ENCODE measurements at regions not wholly inside any gene's neighbourhood (a gene's known extent, or its start where the extent isn't known, plus 50 kb on each side); places are given as distances from the start of the nearest gene placed in this dataset.

DNA sequence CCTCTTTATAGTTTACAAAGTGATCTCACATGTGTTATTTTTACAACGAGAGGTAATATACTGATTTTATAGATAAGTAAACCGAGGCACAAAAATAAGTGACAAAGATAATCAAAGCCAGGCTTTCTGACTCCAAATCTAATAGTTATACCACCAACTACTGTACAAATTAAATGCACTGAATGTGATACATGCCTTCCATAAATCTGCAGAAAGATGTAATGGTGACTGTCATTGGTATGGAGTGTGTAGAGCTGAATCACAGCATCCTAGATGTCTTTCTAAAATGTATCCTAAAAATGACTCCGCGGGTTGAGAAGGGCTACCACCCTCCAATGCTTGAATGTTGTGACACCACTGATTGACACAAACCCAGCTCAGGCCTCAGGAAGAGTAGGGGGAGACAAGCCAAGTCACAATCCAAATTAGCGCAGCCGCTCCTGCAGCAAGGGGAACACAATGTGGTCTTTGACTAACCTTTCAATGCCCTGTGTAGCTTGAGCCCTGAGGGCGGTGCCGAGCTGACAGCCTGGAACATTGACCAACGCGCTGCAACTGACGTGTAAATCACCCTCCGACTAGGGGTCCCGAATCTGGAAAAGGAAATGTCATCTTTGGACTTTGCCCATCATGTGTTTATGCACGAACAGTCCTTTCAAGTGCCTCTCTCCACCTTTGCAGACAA lies 136.8 kb downstream of the OLIG3 start:
- 72 to 77% methylated on average over 14 of the region's 14 CpGs for WGBS, 2 donors
- H3K27me3 ChIP-seq, result no peaks in the 10 kb centered on the region
- no peaks in the 10 kb centered on the region for H3K4me1 ChIP-seq
- no peak overlapping the region for H3K27ac ChIP-seq
- no peaks in the 10 kb centered on the region for H3K36me3 ChIP-seq (ENCODE audit: low read depth, missing control alignments)
- H3K9me3 ChIP-seq, result no peaks in the 10 kb centered on the region
- no peak for DNase-seq
- TF ChIP-seq, protein P1, sequence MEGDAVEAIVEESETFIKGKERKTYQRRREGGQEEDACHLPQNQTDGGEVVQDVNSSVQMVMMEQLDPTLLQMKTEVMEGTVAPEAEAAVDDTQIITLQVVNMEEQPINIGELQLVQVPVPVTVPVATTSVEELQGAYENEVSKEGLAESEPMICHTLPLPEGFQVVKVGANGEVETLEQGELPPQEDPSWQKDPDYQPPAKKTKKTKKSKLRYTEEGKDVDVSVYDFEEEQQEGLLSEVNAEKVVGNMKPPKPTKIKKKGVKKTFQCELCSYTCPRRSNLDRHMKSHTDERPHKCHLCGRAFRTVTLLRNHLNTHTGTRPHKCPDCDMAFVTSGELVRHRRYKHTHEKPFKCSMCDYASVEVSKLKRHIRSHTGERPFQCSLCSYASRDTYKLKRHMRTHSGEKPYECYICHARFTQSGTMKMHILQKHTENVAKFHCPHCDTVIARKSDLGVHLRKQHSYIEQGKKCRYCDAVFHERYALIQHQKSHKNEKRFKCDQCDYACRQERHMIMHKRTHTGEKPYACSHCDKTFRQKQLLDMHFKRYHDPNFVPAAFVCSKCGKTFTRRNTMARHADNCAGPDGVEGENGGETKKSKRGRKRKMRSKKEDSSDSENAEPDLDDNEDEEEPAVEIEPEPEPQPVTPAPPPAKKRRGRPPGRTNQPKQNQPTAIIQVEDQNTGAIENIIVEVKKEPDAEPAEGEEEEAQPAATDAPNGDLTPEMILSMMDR (IDR thresholded peaks at IDR 0.05), result no peak
- TF ChIP-seq POLR2A (IDR thresholded peaks at IDR 0.05), result no peak
- intact Hi-C loops (cut with DNase I; ENCODE audit: low total_unique reads), result no loop called here
- H3K4me3 ChIP-seq, result no peak overlapping the region

DNA sequence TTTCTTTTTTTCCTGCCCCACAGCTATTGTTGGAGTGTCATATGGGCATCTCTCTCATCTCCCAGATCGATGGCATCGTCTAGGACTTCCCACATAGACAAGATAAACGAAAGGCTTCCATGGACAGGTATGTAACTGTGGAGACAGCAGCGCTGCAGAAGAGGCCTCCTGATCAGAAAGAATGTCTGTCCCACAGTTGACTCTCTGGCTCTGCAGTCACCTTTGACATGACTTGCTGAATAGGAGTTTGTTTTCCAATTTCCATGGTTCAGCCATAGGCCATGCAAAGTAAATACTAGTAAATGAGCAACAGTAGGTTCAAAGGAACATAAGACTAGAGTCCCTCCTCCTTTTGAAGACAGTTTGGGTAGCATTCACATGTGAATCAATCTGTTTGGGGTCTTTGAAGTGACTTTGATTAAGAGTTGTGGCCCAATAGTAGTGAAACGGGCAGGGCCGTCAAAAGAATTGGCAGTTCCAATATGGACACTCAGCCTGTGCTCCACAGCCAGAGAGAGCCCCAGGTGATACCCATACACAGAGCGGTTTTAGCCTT lies 134.7 kb upstream of the IFNGR1 start:
- no peak overlapping the region for H3K27ac ChIP-seq
- no peaks in the 10 kb centered on the region for H3K27me3 ChIP-seq
- intact Hi-C loops (cut with DNase I; ENCODE audit: low total_unique reads), result no loop called here
- WGBS, 2 donors, result 90% methylated on average over 7 of the region's 7 CpGs
- TF ChIP-seq POLR2A (IDR thresholded peaks at IDR 0.05), result no peak
- TF ChIP-seq, protein P1 (IDR thresholded peaks at IDR 0.05), result no peak
- H3K36me3 ChIP-seq (ENCODE audit: low read depth, missing control alignments), result no peaks in the 10 kb centered on the region
- no peak for DNase-seq
- no peaks in the 10 kb centered on the region for H3K9me3 ChIP-seq
- H3K4me1 ChIP-seq, result peaks cover 6% of the 10 kb centered on the region
- H3K4me3 ChIP-seq, result no peak overlapping the region

DNA sequence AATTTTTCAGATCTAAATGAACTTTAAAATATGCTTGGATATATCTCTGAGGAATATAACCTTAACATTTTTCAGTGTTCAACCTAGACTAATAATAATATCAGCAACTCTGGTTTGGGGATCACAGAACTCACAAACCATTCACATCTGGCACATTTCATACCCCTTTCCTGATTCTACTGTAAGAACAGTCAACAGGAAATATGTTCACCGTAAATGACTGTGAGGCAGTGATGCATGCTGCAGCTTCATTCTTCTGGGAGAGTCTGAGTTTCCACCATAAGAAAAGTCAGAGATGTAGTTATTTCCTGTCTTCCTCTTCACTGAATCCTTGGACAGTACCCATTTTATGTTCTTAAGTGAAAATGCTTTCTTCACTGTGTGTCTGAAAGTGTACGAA lies 134.2 kb upstream of the IFNGR1 start:
- no peak overlapping the region for H3K4me3 ChIP-seq
- intact Hi-C loops (cut with DNase I; ENCODE audit: low total_unique reads), result no loop called here
- peaks cover 6% of the 10 kb centered on the region for H3K4me1 ChIP-seq
- H3K27ac ChIP-seq, result no peak overlapping the region
- H3K36me3 ChIP-seq (ENCODE audit: low read depth, missing control alignments), result no peaks in the 10 kb centered on the region
- no peaks in the 10 kb centered on the region for H3K9me3 ChIP-seq
- DNase-seq, result no peak
- no peaks in the 10 kb centered on the region for H3K27me3 ChIP-seq
- TF ChIP-seq, protein P1 (IDR thresholded peaks at IDR 0.05), result no peak
- TF ChIP-seq POLR2A (IDR thresholded peaks at IDR 0.05), result no peak
- WGBS, 2 donors, result 84 to 89% methylated on average over 2 of the region's 2 CpGs

DNA sequence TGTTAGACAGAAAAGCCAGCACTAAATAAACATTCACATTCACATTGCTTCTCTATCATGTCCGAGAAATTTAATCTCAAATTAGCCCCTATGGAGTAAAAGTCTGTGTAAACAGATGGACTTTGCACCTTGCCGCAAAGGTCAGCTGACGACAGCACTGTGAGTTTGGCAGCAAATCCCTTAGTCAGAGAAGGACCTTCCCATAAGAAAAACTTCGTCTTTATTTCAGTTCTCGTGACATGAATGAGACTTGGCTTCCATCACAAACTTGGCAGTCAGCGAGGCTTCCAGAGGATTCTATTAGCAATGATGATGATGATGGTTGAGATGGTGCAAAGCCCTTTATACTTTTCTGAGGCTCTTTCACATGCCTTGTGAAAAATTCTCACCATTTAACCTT lies 133.7 kb upstream of the IFNGR1 start:
- no peak for DNase-seq
- 71 to 75% methylated on average over 6 of the region's 6 CpGs for WGBS, 2 donors
- H3K9me3 ChIP-seq, result no peaks in the 10 kb centered on the region
- H3K36me3 ChIP-seq (ENCODE audit: low read depth, missing control alignments), result no peaks in the 10 kb centered on the region
- peaks cover 6% of the 10 kb centered on the region for H3K4me1 ChIP-seq
- H3K27ac ChIP-seq, result no peak overlapping the region
- H3K4me3 ChIP-seq, result no peak overlapping the region
- intact Hi-C loops (cut with DNase I; ENCODE audit: low total_unique reads), result no loop called here
- TF ChIP-seq POLR2A (IDR thresholded peaks at IDR 0.05), result no peak
- TF ChIP-seq, protein P1 (IDR thresholded peaks at IDR 0.05), result no peak
- no peaks in the 10 kb centered on the region for H3K27me3 ChIP-seq

DNA sequence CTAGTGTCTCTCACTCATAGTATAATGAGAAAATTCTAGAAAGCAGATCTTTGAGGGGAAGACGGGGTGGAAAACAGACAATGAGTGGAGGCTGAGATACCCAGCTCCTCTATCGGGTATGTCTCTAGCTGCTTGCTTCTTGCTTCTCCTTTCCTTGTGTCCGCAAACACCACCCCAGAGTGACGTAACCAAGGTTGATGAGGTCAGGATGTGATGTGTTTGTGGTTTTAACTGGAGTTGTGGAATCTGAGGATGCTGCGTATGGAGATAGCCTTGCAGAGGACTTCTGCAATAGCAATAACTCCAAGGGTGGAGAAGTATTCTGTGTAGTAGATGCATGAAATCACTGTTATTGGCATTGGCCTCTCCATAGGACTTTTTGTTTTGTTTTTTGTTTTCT lies 132.7 kb upstream of the IFNGR1 start:
- DNase-seq, result no peak
- Histone ChIP-seq H3K9me3 (no peaks in the 10 kb centered on the region), H3K27ac (no peak overlapping the region), H3K36me3 (ENCODE audit: low read depth, missing control alignments) (no peaks in the 10 kb centered on the region), H3K27me3 (no peaks in the 10 kb centered on the region), H3K4me1 (peaks cover 6% of the 10 kb centered on the region), H3K4me3 (no peak overlapping the region)
- WGBS, 2 donors, result 87 to 93% methylated on average over 5 of the region's 5 CpGs
- intact Hi-C loops (cut with DNase I; ENCODE audit: low total_unique reads), result no loop called here
- TF ChIP-seq, protein P1 (IDR thresholded peaks at IDR 0.05), result no peak
- no peak for TF ChIP-seq POLR2A (IDR thresholded peaks at IDR 0.05)

Data from testis (tissue), 2 donors.